Inflammatory macrophage (primary cell): ENCODE measurements at regions not wholly inside any gene's neighbourhood (a gene's known extent, or its start where the extent isn't known, plus 50 kb on each side); places are given as distances from the start of the nearest gene placed in this dataset.

ENCODE experiments used
- DNase-seq, 2 donors: peaks; one replicate each; pipeline ENCODE4 v3.0.0-alpha.2; 2020 to 2022

DNA sequence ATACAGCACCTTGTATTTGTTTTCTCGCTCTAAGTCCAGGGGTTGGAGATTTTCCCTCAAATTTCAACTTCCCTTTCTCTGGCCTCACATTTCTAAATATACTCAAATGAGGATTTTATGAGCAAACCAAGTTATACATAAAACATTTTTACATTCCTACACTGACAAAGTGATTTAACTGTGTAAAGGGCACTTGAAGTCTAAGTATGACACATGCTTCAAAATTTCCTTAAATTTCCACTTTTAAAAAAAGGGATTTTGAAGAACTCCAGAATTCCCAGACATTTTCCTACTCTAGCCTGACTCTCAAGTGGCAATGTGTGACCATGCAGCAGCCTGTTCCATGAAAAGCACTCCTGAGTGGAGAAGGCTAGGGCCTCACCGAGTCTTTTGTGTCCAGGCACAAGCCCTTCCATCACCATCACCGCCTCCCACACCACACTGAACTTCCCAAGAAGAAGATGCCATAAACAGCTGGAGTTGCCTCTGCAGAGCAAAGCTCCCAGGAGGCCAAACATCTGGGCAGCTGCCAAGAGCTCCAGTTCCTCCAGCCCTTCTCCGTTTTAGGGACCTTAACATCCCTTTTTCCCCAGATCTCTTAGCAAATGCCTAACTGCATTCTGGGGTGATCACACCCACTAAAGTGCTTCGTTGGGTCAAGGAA lies 68.9 kb downstream of the NCR2 start:
- DNase-seq, result no peak

DNA sequence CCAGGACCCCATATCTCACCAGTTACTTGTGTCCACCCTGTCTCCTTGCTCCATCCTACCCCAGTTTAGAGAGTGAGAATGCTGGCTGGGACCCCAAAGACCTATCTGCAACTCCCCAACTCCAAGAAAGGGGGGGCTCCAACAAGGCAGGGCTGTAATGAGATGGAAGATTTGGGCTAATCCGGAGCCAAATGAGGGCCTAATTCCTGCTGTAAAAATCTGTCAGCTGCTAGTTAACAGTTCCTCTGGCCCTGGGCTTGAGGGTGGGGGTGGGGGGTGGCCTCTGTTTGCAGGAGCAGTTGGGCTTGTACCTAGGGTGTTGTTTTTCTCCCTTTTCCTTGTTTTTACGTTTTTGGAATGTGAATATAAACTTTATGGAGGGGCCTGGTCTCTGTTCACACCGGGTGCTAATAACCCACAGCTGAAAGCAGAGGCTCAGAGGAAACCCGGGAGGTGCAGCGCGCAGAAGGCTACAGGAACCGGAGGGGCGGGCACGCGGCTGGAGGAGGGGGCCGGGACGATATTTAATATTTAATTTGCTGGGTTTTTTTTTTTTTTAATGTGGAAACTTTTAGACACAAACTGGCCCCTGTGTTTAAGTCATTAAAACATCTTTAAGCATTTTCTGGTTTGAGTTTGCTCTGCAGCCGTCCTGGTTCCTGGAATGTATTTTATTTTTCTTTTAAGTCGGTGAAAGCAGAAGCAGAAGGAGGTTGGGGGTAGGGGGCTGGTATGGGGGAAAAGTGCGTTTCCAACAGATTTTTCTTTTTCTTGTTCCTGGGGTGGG lies 70.7 kb downstream of the NCR2 start:
- DNase-seq, result no peak

DNA sequence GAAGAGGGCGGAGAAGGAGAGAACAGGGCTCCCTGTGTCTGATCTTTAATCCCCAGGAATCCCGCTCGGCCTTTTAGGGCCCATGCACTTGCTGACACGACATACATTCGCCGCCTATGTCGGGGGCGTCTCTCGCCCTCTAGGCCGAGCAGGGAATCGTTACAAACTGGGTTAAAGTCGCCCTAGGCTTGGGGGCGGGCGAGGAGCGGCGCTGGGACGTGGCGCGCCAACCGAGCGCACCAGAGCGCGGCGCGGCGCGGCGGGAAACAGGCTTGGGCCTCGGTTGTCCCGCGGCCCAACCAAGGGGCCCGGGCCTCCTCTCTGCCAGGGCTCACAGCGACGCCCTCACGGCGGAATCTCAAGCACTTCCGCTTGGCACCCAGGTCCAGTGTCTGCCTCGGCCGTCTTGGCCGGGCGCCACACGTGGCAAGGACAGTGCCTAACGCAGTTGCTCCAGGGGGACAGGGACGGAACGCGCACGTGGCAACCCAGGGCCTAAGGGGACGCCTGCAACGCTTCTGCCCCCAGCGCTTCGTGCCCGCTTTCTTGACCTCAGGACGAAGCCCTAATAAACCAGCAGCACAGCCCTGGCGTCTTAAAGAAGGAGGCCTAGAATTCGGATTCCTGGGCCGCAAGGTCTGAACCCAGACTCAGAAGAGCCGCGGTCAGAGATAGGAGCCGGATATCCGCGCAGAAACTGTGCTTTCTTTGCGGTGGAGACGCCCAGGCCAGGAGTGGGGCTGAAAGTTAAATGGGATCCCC lies 71.5 kb downstream of the NCR2 start:
- DNase-seq, result no peak

DNA sequence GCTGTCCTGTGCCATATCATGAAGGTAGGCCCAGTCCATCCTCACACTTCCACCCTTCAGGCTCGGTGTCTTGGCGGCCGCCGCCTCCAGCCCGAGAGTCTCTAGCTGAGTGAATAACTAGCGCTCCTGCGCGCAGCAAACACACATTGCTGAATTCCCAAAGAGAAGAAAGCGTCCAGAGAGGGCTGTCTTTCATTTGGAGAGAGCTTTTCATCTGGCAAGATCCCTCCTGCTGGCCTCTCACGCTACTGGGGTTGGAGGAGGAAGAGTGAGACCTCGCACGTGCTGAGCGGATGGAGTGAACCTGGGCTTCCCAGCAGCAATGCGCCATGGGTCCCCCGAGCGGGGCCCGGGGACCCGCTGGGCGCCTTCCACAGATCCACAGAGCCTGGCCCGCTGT lies 73.2 kb downstream of the NCR2 start:
- no peak for DNase-seq

DNA sequence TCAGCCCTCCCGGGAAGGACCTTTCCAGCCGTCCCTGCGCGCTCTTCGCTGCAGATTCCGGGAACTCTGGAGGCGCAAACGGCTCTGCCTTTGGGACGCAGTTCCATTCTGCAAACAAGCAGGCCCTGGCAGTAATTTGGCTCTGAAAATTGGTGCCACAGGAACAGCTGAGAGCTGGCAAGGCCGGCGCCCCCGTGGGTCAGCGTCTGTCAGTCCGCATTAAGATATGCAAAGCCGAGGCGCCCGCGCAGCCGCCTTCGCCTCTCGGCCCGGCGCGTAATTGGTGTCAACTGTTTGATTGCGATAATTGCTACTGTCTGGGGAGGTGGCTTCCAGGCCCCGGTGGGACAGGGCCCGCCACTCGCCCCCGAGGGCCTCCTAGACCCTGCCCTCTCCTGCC lies 73.6 kb downstream of the NCR2 start:
- DNase-seq, result no peak

DNA sequence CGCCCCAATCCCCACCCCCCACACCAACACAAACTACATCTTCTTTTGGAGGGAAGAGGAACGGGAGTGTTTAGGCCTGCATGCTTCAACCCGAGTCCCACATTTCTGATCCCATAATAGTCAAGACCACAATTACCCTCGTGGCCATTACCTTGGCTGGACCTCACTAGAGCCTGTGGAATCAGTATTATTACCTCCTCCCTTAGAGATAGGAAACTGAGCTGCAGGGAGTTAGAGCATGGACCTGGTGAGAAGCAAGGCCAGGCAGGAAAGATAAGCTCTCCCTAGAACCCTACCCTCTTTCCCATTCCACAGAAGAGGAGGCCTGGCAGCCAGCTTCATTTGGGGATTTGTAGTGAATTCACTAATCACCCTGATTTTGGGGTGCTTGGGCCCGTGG lies 74.1 kb downstream of the NCR2 start:
- DNase-seq, result no peak

DNA sequence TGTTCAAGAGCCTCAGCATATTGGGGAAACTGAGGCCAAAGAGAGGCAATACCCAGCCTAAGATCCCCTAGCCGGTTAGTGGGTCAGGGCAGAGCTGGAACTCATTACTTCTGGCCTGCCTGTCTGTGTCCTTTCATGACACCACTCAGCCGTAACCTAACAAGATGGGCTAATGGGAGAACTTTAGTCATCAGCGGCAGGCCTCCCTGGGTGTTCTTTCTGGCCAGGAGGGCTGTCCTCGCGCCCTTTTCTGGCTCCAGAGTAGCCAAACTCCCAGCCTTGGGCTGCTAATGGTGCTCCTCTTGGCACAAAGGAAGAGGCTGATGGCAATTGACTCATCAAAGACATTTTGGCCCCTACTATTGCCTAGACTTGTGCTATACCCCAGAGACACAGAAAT lies 76.6 kb downstream of the NCR2 start:
- DNase-seq, result no peak

DNA sequence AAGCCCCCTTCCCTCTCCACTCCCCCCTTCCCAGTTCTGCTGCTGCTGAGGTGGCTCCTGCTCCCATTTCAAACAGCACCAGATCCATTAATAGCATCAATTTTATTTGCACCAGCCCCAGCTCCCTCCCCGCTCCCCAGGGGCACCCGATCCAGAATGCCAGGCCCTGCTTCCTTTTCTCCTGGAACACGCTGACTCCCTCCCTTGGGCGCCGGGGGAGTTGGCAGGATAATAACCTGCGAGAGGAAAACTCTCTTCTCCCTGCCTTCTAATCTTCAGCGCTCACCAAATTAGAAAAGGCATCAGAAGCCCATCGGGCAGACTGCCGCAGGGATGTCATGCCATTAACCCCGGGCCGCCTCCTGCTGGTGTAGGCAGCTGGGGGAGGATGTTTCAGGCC lies 77.8 kb downstream of the NCR2 start:
- DNase-seq, result no peak

DNA sequence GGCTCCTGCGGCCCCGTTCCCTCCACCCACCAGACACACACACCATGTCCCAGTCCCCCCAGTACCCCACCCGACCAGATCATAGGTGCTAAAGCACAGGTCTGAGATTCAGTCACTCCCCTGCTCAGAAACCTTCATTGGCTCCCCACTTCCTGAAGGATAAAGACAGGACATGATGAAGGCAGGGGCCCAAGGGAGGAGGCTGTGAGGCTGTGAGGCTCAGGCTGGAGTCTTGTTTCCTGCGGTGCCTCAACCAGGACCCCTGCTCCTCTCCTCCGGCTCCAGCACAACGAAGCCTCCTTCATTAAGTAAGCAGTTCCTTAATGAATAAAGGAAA lies 81.1 kb downstream of the NCR2 start:
- DNase-seq, result no peak

DNA sequence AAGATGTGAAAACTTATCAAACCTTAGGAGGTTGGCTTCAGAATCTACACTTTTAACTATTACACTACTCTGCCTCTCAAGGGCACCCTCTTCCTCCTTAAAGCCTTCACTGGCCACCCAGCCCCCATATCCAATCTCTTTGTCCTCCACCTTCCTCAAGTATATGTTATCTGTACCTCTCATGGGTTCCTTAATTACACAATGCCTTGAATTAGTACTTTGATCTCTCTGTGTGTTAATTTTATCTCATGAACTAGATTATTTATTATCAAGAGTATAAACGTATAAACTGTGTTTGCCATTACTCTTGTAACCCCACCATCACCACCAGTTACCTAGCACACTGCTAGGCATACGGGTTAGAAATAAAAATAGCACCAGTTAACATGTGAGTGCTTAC lies 83.3 kb downstream of the NCR2 start:
- DNase-seq, result no peak

DNA sequence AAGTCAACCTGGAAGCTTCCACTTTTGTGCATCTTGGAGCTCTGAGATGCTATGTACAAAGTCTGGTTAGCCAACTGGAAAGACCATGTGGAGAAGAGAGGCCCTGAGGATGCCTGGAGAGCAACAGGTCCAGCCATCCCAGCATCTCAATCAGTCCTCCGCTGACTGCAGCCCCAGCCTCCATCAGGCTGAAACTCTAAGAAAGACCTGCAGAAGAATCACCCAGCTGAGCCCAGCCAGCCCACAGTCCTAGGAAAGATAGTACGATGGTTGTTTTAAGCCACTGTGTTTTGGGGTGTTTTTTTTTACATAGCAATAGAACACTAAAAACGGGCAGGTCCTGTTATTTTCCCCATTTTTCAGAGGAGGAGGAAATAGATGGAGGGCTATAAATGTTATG lies 84.0 kb downstream of the NCR2 start:
- no peak for DNase-seq

DNA sequence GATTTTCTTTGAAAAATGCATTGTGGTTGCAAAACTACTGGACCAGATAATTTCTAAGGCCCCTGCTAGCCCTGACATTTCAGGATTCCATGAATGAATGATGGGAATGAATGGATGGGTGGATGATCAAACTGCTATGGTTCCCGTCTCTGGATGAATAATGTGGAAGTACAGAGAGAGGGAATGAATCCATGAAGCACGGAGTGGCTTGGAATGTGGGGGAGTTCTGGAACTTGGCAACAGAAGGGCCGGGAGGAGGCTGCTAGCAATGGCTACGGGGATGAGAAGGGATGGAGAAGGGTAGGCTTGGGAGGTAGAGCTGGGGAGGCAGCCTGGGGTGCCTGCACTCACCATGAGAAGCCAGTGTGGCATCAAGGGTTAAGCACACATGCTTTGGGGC lies 84.8 kb downstream of the NCR2 start:
- no peak for DNase-seq

DNA sequence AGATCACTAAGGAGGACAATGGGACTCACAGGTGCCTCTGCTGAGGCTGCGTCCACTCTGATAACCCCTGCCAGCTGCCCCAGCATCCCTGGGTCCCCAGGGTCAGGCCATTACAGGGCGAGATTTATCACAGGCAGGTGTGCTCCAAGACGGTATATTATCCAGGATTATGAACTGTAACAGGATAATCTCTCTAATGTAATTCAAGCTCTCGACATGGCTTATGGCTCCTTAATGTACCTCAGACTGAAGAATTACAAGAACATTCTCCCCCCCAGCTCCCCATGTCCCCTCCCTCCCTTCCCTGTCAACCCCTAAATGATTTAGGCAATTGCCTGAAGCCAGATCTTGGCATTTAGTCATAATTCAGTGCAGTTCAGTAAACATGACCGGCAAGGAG lies 86.8 kb downstream of the NCR2 start:
- no peak for DNase-seq

DNA sequence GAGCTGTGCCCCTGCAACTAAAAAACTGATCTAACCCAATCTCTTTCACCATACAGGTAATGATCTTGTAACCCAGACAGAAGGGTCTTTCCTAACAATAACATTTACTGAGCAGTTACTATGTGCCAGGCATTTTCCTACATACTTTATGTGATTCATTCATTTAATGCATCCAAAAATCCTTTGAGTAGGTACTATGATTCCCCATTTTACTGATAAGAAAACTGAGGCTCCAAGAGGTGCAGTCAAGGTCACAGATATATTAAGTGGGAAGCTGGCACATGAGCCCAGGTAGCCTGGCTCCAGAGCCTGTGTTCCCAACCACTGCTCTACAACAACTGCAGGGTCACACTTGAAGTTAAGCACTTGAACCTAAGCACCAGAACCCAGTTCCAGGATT lies 87.6 kb downstream of the NCR2 start:
- no peak for DNase-seq

DNA sequence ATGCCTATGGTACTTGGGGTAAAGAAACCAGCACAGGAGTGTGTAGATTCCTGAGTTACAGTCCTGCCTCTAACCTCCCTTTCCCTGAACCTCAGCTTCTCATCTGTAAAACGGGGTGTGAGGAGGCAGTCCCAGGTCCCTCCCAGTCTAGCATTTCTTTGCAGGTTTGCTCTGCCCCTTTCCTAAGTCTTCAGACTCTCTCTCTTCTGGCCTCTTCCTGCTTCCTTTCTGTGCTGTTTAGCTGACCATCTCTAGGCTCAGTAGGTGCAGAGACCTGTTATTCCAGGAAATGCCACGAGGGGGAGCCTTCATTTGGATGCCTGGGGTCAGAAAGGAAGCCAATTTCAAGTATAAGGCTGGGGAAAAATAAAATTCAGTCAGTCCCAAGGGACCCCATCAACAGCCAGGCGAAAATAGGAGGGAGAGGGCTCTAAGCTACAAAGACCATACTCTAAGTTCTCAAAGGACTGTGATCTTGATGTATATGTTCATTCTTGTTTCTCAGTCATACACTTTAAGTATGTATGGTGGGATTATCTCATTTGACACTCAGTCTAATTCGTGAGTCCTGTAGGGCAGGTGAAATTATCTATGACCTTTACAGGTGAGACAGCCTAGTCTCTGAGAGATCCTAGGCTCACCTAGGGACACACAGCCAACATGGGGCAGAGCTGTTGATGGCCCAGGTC lies 89.1 kb downstream of the NCR2 start:
- peak; percentile 82 to 84 for DNase-seq

DNA sequence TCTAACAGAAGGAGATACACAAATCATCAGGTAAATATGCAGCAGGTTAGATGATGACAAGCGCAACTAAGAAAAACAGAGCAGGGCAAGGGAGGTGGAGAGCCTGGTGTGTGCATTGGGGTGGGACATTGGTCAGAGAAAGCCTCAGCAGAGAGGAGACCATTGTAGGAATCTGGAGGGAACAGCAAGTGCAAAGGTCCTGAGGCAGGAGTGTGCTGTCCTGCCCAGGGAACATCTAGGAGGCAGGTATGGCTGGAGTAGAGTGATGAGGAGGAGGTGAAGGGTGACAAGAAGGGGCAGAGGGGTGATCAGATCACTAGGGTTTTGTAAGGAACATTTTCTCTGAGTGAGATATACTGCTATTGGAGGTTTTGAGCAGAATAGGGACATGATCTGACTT lies 90.1 kb downstream of the NCR2 start:
- no peak for DNase-seq

DNA sequence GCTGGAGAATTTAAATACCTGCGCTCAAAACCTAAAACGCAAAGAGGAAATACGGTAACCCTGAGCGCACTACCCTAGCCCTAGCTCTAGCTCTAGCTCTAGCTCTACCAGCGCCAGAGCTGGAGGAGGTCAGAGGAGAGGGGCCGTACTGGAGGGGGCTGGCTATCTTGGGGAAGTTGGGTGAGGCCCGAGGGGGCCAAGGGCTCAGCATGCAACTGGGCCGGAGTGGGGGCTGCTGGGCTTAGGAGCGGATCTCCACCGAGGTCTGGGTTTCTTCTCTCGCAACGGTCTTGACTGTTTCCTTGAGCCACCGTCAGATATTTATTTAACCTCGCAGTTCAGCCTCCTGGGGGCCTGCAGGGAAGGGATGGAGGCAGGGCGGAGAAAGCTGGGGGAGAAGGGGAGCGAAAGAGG lies 91.0 kb downstream of the NCR2 start:
- no peak for DNase-seq

DNA sequence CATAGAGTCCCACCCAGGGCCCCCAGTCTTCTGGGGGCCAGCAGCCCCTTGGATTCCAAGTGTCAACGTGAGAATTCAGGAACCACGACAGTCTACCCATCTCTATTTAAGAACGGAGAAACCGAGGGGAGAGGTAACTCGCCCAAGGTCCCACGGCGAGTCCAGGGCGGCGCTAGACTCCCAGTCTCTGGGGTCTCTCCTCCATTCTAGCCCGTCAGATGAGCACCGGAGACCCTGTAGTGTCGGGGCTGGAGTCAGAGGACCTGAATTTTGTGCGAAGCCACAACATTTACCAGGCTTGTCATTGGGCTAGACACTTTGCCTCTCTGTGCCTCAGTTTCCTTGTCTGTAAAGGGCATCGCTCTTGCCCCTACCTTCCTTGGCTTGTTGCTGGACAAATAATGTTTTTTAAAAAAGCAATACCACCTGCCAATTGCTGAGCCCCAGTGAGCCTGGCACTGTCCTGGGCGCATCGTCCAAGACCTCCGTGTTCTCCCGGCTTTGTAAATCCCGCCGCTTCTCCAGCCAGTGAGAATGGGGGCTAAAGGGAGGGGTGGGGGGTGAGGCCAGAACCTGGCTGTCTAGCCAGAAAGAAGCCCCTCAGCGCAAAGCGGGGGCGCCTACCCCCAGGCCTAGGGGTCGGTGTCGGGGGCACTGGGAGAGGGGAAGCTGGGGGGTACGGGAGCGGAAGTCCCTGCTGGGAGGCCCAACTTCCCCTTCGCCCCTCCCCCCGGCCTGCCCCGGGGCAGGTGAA lies 91.7 kb downstream of the NCR2 start:
- no peak for DNase-seq

DNA sequence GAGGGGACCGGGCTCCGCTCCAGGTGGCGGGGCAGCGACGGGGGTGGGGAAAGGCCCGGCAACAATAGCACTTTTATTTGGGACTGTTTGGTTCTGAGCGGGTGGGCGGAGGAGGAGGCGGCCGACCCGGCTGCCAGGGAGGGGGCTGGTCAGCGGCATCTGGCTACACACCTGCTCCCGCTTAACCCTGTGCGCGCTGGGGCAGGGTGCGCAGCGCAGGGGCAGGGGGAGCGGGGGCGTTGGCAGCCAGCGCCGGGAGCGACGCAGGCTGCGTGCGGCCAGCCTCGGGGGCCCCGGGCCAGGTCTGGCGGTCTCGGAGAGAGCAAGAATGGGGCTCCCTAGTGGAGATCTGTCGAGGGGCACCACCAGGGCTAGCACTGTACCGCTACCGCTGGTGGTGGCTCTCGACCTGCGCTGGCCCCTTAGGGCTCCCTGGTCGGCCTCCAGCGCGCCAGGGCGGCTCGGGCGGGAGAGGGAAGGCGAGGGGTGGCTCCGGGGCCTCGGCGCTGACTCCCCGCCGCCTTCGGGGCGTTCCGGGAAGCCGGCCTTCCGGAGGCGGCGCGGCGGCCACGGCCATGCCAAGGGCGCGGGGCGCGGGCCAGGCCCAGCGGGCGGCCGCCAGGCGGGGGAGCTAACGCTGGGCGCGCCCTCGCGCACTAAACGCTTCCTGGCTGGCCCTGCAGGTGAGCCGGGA lies 92.4 kb downstream of the NCR2 start:
- DNase-seq, result peak in 1 of 2 donors; percentile 4

DNA sequence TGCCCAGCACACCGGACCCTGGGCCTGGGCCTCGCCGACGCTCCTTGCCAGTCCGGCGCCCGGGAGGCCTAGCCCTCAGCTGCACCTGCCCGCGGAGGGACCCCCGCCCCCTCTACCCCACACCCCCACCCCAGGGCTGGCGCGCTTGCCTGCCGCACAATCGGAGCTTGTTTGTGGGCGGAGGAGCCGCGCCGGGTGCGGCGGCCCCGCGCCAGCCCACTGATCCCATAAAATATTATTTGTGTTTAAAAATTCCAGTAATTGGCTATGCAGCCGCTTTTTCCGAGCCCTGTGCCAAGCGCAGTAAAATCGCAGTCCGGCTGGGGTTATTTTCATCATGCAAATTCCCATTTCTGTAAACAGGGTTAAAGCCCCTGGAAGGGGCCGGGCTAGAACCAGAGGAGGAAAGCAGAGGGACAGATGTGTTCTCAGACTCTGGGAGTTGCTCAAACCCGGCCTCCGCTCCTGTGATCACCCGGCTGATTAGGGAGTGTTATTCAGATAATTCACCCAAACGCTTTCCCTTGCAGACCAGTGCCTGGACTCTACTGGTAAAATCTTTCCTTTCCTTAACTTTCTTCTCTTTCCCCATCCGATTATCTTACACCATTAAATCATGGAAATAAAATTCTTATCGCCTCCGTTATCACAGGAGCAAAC lies 93.1 kb downstream of the NCR2 start:
- no peak for DNase-seq

DNA sequence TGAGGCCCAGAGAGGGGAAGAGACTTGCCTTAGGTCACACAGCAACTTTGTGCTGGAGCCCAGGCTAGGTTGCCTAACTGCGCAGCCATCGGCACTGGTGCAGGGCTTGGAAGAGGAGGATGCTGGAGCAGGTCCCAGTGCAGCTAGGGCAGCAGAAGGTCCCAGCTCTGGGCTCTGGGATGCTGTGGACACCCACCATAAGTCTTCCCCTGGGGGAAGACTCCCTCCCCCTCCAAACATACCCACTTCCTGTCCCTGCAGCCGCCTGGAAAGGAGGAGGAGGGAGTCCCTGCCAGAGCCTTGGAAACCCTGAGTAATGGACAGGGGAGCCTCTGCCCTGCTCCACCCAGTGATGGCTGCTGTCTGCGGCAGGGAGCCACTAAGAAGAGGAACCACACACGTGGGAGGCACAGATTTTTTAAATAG lies 93.6 kb downstream of the NCR2 start:
- peak; percentile 55 to 65 for DNase-seq
